ENCODE measurements at regions not wholly inside any gene's neighbourhood (a gene's known extent, or its start where the extent isn't known, plus 50 kb on each side); places are given as distances from the start of the nearest gene placed in this dataset.

DNA sequence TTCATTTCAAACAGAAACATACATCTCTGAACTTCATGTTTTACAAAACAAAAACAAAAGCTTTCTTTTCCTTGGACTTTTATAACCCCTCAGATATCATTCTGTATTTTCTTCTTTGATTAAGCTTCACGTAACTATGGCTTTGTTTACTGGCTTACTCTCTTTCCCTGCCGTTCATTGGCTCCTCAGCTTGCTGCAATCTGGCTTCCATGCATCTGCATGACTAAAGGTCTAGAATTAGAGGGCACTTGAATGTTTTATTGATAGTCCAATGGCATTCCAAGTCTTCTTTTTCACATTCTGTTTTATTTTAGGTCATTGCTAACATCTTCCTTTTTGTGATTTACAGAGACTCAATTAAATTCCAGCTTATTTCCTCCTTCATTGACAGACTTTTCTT is 487.6 kb downstream of the GRXCR1 start:
- TF ChIP-seq POLR2A (IDR thresholded peaks at IDR 0.05; ENCODE audit: low read depth, low read length), result no peak
- TF ChIP-seq POLR2AphosphoS5 (IDR thresholded peaks at IDR 0.05; ENCODE audit: low read depth, low read length), result no peak
- TF ChIP-seq TAF1 (IDR thresholded peaks at IDR 0.05; ENCODE audit: borderline replicate concordance, low read depth, low read length), result no peak

Measured in GM12892 (cell line).